Esophagus muscularis mucosa (tissue), 4 donors: ENCODE measurements at regions not wholly inside any gene's neighbourhood (a gene's known extent, or its start where the extent isn't known, plus 50 kb on each side); places are given as distances from the start of the nearest gene placed in this dataset.
A peak's percentile ranks its signal among the peaks of the same experiment; 100 is the strongest.

Source experiments
- DNase-seq: peaks from one replicate; pipeline ENCODE4 v3.0.0-alpha.2; 2017; ENCODE audit errors: extremely low spot score
- H3K27ac ChIP-seq, 4 donors: fragments of 200-600 bp; sonication (generic); replicated peaks in 1 of 4; 1 replicate in 3 of 4; 2 replicates in 1 of 4; pipeline ENCODE4 v1.5.1; 2016 to 2019; ENCODE audit warnings: mild to moderate bottlenecking in 1 of 4
- H3K27me3 ChIP-seq, 4 donors: fragments of 200-600 bp; sonication (generic); one replicate each; pipeline versions ENCODE4 v1.5.1 to v1.6.0; 2016 to 2019
- H3K36me3 ChIP-seq, 4 donors: fragments of 200-600 bp; sonication (generic); one replicate each; pipeline ENCODE4 v1.5.1; 2016 to 2019
- H3K4me1 ChIP-seq, 4 donors: fragments of 200-600 bp; sonication (generic); one replicate each; pipeline ENCODE4 v1.5.1; 2016 to 2019
- H3K4me3 ChIP-seq, 4 donors: fragments of 200-600 bp; sonication (generic); 1 replicate in 2 of 4; 2 replicates in 2 of 4; pipeline ENCODE4 v1.5.1; 2016 to 2019; ENCODE audit warnings: mild to moderate bottlenecking in 4 of 4, moderate library complexity in 1 of 4
- H3K9me3 ChIP-seq, 4 donors: fragments of 200-600 bp; sonication (generic); 1 replicate in 3 of 4; 2 replicates in 1 of 4; pipeline ENCODE4 v1.5.1; 2016 to 2019
- CTCF ChIP-seq, 3 experiments: fragments of 200-600 bp in 2 of 3; fragments of 450-650 bp in 1 of 3; sonication (generic) in 2 of 3; IDR thresholded peaks; one replicate each; pipeline ENCODE4 v1.5.1; 2017 to 2019; ENCODE audit warnings: antibody characterized with exemption in 3 of 3, mild to moderate bottlenecking in 2 of 3, moderate library complexity in 1 of 3
- EP300 ChIP-seq: sonication (generic); formaldehyde crosslinking; IDR thresholded peaks from one replicate; pipeline ENCODE4 v1.6.1; 2017; ENCODE audit warnings: antibody characterized with exemption
- POLR2A ChIP-seq: fragments of 450-650 bp; IDR thresholded peaks from one replicate; pipeline ENCODE4 v1.6.1; 2017; ENCODE audit warnings: antibody characterized with exemption, moderate library complexity, mild to moderate bottlenecking, low read depth
- POLR2AphosphoS5 ChIP-seq, 2 donors: sonication (generic); formaldehyde crosslinking; IDR thresholded peaks; one replicate each; pipeline ENCODE4 v1.6.1; 2017; ENCODE audit warnings: antibody characterized with exemption in 2 of 2
- WGBS: methylation state at CpG from one replicate; pipeline ENCODE4 v1.1.5; 2018; 5-methylcytosine and 5-hydroxymethylcytosine counted together
- intact Hi-C: fragments of 100-400 bp; cut with DNase I; formaldehyde crosslinking; loops from one replicate; pipeline ENCODE4 v1.15.1; 2023

GRCh38 chr20:59512651-59513050, 91.7 kb upstream of the PHACTR3 start:
- intact Hi-C loops, result no loop called here
- H3K4me3 ChIP-seq, result no peak overlapping the region
- no peak for TF ChIP-seq POLR2A
- no peak for TF ChIP-seq EP300
- TF ChIP-seq CTCF (IDR thresholded peaks at IDR 0.05), result no peak
- TF ChIP-seq POLR2AphosphoS5 (IDR thresholded peaks at IDR 0.05), result no peak
- DNase-seq, result no peak
- H3K27me3 ChIP-seq, result peaks cover 0 to 67% (median 9%) of the 10 kb centered on the region in 4 donors
- no peaks in the 10 kb centered on the region for H3K36me3 ChIP-seq
- H3K9me3 ChIP-seq, result no peaks in the 10 kb centered on the region
- H3K4me1 ChIP-seq, result no peaks in the 10 kb centered on the region
- WGBS, result 62% methylated on average over 5 of the region's 5 CpGs
- no peak overlapping the region for H3K27ac ChIP-seq

- H3K36me3 ChIP-seq, result no peaks in the 10 kb centered on the region
- TF ChIP-seq CTCF (IDR thresholded peaks at IDR 0.05) (no peak), POLR2AphosphoS5 (IDR thresholded peaks at IDR 0.05) (no peak), POLR2A (no peak), EP300 (no peak)
- H3K9me3 ChIP-seq, result no peaks in the 10 kb centered on the region
- intact Hi-C loops, result no loop called here
- peak; percentile 74 for DNase-seq
- H3K4me1 ChIP-seq, result no peaks in the 10 kb centered on the region
- H3K27me3 ChIP-seq, result peaks cover 0 to 82% (median 9%) of the 10 kb centered on the region in 4 donors
- H3K27ac ChIP-seq, result no peak overlapping the region
- H3K4me3 ChIP-seq, result no peak overlapping the region
- WGBS, result 69% methylated on average over 3 of the region's 5 CpGs
These were observed 89.8 kb upstream of the PHACTR3 start for GRCh38 chr20:59514554-59514953.

- TF ChIP-seq CTCF (IDR thresholded peaks at IDR 0.05) (peak; percentile 76 to 95 (median 82)), EP300 (no peak)
- WGBS, result 23% methylated on average over 26 of the region's 32 CpGs
- intact Hi-C loops, result no loop called here
- Histone ChIP-seq H3K4me3 (no peak overlapping the region), H3K4me1 (no peaks in the 10 kb centered on the region), H3K9me3 (no peaks in the 10 kb centered on the region), H3K27ac (no peak overlapping the region), H3K36me3 (no peaks in the 10 kb centered on the region), H3K27me3 (peaks cover 0 to 86% (median 9%) of the 10 kb centered on the region in 4 donors)
- DNase-seq, result peak; percentile 92
These were observed 89.1 kb upstream of the PHACTR3 start for GRCh38 chr20:59515013-59515905.

- H3K4me3 ChIP-seq, result no peak overlapping the region
- 72% methylated on average over 3 of the region's 3 CpGs for WGBS
- DNase-seq, result no peak
- no peak overlapping the region for H3K27ac ChIP-seq
- intact Hi-C loops, result no loop called here
- H3K4me1 ChIP-seq, result no peaks in the 10 kb centered on the region
- H3K27me3 ChIP-seq, result peaks cover 0 to 92% (median 11%) of the 10 kb centered on the region in 4 donors
- no peaks in the 10 kb centered on the region for H3K36me3 ChIP-seq
- H3K9me3 ChIP-seq, result no peaks in the 10 kb centered on the region
- no peak for TF ChIP-seq CTCF (IDR thresholded peaks at IDR 0.05)
- TF ChIP-seq POLR2AphosphoS5 (IDR thresholded peaks at IDR 0.05), result no peak
- no peak for TF ChIP-seq POLR2A
- TF ChIP-seq EP300, result no peak
These were observed 88.5 kb upstream of the PHACTR3 start for GRCh38 chr20:59515906-59516209.
